ENCODE measurements at regions not wholly inside any gene's neighbourhood (a gene's known extent, or its start where the extent isn't known, plus 50 kb on each side); places are given as distances from the start of the nearest gene placed in this dataset.

- no peaks in the 10 kb centered on the region for H3K4me1 ChIP-seq
- WGBS, 2 donors = 83 to 87% methylated on average over 4 of the region's 4 CpGs
- H3K27ac ChIP-seq = no peak overlapping the region
- H3K36me3 ChIP-seq = no peaks in the 10 kb centered on the region
- TF ChIP-seq, protein P1, sequence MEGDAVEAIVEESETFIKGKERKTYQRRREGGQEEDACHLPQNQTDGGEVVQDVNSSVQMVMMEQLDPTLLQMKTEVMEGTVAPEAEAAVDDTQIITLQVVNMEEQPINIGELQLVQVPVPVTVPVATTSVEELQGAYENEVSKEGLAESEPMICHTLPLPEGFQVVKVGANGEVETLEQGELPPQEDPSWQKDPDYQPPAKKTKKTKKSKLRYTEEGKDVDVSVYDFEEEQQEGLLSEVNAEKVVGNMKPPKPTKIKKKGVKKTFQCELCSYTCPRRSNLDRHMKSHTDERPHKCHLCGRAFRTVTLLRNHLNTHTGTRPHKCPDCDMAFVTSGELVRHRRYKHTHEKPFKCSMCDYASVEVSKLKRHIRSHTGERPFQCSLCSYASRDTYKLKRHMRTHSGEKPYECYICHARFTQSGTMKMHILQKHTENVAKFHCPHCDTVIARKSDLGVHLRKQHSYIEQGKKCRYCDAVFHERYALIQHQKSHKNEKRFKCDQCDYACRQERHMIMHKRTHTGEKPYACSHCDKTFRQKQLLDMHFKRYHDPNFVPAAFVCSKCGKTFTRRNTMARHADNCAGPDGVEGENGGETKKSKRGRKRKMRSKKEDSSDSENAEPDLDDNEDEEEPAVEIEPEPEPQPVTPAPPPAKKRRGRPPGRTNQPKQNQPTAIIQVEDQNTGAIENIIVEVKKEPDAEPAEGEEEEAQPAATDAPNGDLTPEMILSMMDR (IDR thresholded peaks at IDR 0.05) = no peak
- TF ChIP-seq EP300 (IDR thresholded peaks at IDR 0.05) (no peak), POLR2AphosphoS5 (IDR thresholded peaks at IDR 0.05) (no peak)
- no peaks in the 10 kb centered on the region for H3K9me3 ChIP-seq
- DNase-seq = no peak
- no peaks in the 10 kb centered on the region for H3K27me3 ChIP-seq
- H3K4me3 ChIP-seq = no peak overlapping the region
- intact Hi-C loops (cut with DNase I) = no loop called here
Measured at GRCh38 chr18:39496986-39497385, 1931.4 kb upstream of the CELF4 start.

- intact Hi-C loops (cut with DNase I) = no loop called here
- no peaks in the 10 kb centered on the region for H3K27me3 ChIP-seq
- H3K36me3 ChIP-seq = no peaks in the 10 kb centered on the region
- H3K9me3 ChIP-seq = no peaks in the 10 kb centered on the region
- DNase-seq = no peak
- 45 to 80% methylated on average over 3 of the region's 3 CpGs for WGBS, 2 donors
- TF ChIP-seq, protein P1 (IDR thresholded peaks at IDR 0.05) = no peak
- TF ChIP-seq EP300 (IDR thresholded peaks at IDR 0.05) (no peak), POLR2A (IDR thresholded peaks at IDR 0.05) (no peak), POLR2AphosphoS5 (IDR thresholded peaks at IDR 0.05) (no peak)
- no peak overlapping the region for H3K27ac ChIP-seq
- H3K4me3 ChIP-seq = no peak overlapping the region
- H3K4me1 ChIP-seq = no peaks in the 10 kb centered on the region
Measured at GRCh38 chr18:39494211-39494896, 1928.8 kb upstream of the CELF4 start.

GRCh38 chr18:39491408-39491807 is 1925.8 kb upstream of the CELF4 start:
- no peak for TF ChIP-seq EP300 (IDR thresholded peaks at IDR 0.05)
- TF ChIP-seq POLR2A (IDR thresholded peaks at IDR 0.05) = no peak
- no peak for TF ChIP-seq POLR2AphosphoS5 (IDR thresholded peaks at IDR 0.05)
- TF ChIP-seq, protein P1 (IDR thresholded peaks at IDR 0.05) = no peak
- no peaks in the 10 kb centered on the region for H3K4me1 ChIP-seq
- no peak for DNase-seq
- H3K27ac ChIP-seq = no peak overlapping the region
- no peaks in the 10 kb centered on the region for H3K9me3 ChIP-seq
- H3K27me3 ChIP-seq = no peaks in the 10 kb centered on the region
- H3K36me3 ChIP-seq = no peaks in the 10 kb centered on the region
- intact Hi-C loops (cut with DNase I) = no loop called here
- WGBS, 2 donors = 90 to 92% methylated on average over 2 of the region's 2 CpGs
- no peak overlapping the region for H3K4me3 ChIP-seq

GRCh38 chr18:39489431-39489830 is 1923.8 kb upstream of the CELF4 start:
- Histone ChIP-seq H3K4me3 (no peak overlapping the region), H3K9me3 (no peaks in the 10 kb centered on the region), H3K27ac (no peak overlapping the region), H3K27me3 (no peaks in the 10 kb centered on the region), H3K36me3 (no peaks in the 10 kb centered on the region), H3K4me1 (no peaks in the 10 kb centered on the region)
- no peak for DNase-seq
- 75 to 79% methylated on average over 1 of the region's 1 CpG for WGBS, 2 donors
- no peak for TF ChIP-seq POLR2A (IDR thresholded peaks at IDR 0.05)
- no peak for TF ChIP-seq POLR2AphosphoS5 (IDR thresholded peaks at IDR 0.05)
- no peak for TF ChIP-seq EP300 (IDR thresholded peaks at IDR 0.05)
- TF ChIP-seq, protein P1 (IDR thresholded peaks at IDR 0.05) = no peak
- intact Hi-C loops (cut with DNase I) = no loop called here

- H3K27me3 ChIP-seq = no peaks in the 10 kb centered on the region
- H3K36me3 ChIP-seq = no peaks in the 10 kb centered on the region
- 71 to 85% methylated on average over 3 of the region's 3 CpGs for WGBS, 2 donors
- no peak for DNase-seq
- H3K27ac ChIP-seq = no peak overlapping the region
- intact Hi-C loops (cut with DNase I) = no loop called here
- TF ChIP-seq, protein P1 (IDR thresholded peaks at IDR 0.05) = no peak
- TF ChIP-seq POLR2AphosphoS5 (IDR thresholded peaks at IDR 0.05) (no peak), EP300 (IDR thresholded peaks at IDR 0.05) (no peak), POLR2A (IDR thresholded peaks at IDR 0.05) (no peak)
- H3K9me3 ChIP-seq = no peaks in the 10 kb centered on the region
- H3K4me1 ChIP-seq = no peaks in the 10 kb centered on the region
- H3K4me3 ChIP-seq = no peak overlapping the region
Measured at GRCh38 chr18:39487932-39488331, 1922.3 kb upstream of the CELF4 start.

Measured in sigmoid colon (tissue), 6 donors.